NB4 (cell line): ENCODE measurements at regions not wholly inside any gene's neighbourhood (a gene's known extent, or its start where the extent isn't known, plus 50 kb on each side); places are given as distances from the start of the nearest gene placed in this dataset.

Experiments used
- POLR2A ChIP-seq: IDR thresholded peaks from 2 replicates; pipeline ENCODE4 v1.6.1; 2011; ENCODE audit warnings: mild to moderate bottlenecking; ENCODE audit not compliant: insufficient read length; ENCODE audit errors: extremely low read depth
- TF ChIP-seq, protein P1 (sequence below): IDR thresholded peaks from one replicate; pipeline ENCODE4 v1.5.1; 2012; ENCODE audit warnings: low read depth, low read length

DNA sequence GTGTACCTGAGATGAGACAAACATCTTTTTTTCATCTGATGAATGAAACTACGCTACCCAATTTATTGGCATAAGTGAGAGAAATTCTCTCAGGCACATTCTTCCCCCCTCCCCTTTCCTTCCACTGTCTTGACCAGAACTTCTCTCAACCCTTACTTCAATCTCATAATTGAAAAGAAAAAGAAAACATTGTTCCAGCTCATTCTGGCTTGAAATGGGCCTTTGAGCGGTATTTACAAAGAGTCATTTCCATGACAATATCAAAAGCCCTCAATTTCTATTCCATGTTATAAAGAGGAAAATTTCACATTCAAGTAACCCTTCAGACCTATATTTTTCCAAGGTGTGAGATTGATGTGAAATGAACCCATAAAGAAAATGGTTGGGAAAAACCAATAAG lies 145.9 kb downstream of the PCSK1 start:
- TF ChIP-seq, protein P1, sequence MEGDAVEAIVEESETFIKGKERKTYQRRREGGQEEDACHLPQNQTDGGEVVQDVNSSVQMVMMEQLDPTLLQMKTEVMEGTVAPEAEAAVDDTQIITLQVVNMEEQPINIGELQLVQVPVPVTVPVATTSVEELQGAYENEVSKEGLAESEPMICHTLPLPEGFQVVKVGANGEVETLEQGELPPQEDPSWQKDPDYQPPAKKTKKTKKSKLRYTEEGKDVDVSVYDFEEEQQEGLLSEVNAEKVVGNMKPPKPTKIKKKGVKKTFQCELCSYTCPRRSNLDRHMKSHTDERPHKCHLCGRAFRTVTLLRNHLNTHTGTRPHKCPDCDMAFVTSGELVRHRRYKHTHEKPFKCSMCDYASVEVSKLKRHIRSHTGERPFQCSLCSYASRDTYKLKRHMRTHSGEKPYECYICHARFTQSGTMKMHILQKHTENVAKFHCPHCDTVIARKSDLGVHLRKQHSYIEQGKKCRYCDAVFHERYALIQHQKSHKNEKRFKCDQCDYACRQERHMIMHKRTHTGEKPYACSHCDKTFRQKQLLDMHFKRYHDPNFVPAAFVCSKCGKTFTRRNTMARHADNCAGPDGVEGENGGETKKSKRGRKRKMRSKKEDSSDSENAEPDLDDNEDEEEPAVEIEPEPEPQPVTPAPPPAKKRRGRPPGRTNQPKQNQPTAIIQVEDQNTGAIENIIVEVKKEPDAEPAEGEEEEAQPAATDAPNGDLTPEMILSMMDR: no peak
- TF ChIP-seq POLR2A: no peak
